HG02610 (cell line): ENCODE measurements at regions not wholly inside any gene's neighbourhood (a gene's known extent, or its start where the extent isn't known, plus 50 kb on each side); places are given as distances from the start of the nearest gene placed in this dataset.
"Not testable (repeated sequence)": the region's sequence is repeated elsewhere in the genome, so short reads cannot be mapped to it uniquely, and the experiment has no call there.

Experiments used
- ATAC-seq: cut with Tn5 transposase; IDR thresholded peaks from one replicate; pipeline ENCODE4 v1.9.1; 2021; ENCODE audit warnings: mild to moderate bottlenecking, moderate library complexity; ENCODE audit not compliant: unreplicated experiment

GRCh38 chr10:84921701-84922100 is 593.3 kb downstream of the CCSER2 start:
- no peak for ATAC-seq

- no peak for ATAC-seq
These were observed 595.7 kb downstream of the CCSER2 start for GRCh38 chr10:84924131-84924530.

- no peak for ATAC-seq
These were observed 597.1 kb downstream of the CCSER2 start for GRCh38 chr10:84925495-84925894.

GRCh38 chr10:84933402-84933801 is 605.0 kb downstream of the CCSER2 start:
- ATAC-seq = no peak

- no peak for ATAC-seq
These were observed 607.4 kb downstream of the CCSER2 start for GRCh38 chr10:84935772-84936171.

GRCh38 chr10:84938117-84938905 is 609.9 kb downstream of the CCSER2 start:
- ATAC-seq = no peak

GRCh38 chr10:84943541-84943940 is 615.2 kb downstream of the CCSER2 start:
- no peak for ATAC-seq

GRCh38 chr10:84944187-84944586 is 615.8 kb downstream of the CCSER2 start:
- no peak for ATAC-seq

GRCh38 chr10:84945791-84946190 is 617.4 kb downstream of the CCSER2 start:
- no peak for ATAC-seq

- no peak for ATAC-seq
These were observed 618.5 kb downstream of the CCSER2 start for GRCh38 chr10:84946904-84947303.

GRCh38 chr10:84948644-84949043 is 620.3 kb downstream of the CCSER2 start:
- no peak for ATAC-seq

GRCh38 chr10:84951616-84952015 is 623.2 kb downstream of the CCSER2 start:
- no peak for ATAC-seq

- no peak for ATAC-seq
These were observed 629.0 kb downstream of the CCSER2 start for GRCh38 chr10:84957427-84957826.

GRCh38 chr10:84965468-84965867 is 637.1 kb downstream of the CCSER2 start:
- ATAC-seq = no peak

GRCh38 chr10:84966708-84967441 is 638.5 kb downstream of the CCSER2 start:
- no peak for ATAC-seq

GRCh38 chr10:84969297-84969696 is 640.9 kb downstream of the CCSER2 start:
- ATAC-seq = not testable (repeated sequence)

- ATAC-seq = no peak
These were observed 658.6 kb downstream of the CCSER2 start for GRCh38 chr10:84987039-84987438.

- no peak for ATAC-seq
These were observed 659.6 kb downstream of the CCSER2 start for GRCh38 chr10:84988011-84988410.

- no peak for ATAC-seq
These were observed 662.3 kb downstream of the CCSER2 start for GRCh38 chr10:84990713-84991112.

GRCh38 chr10:84991301-84991700 is 662.9 kb downstream of the CCSER2 start:
- ATAC-seq = no peak

GRCh38 chr10:84993251-84994035 is 665.1 kb downstream of the CCSER2 start:
- ATAC-seq = no peak
